Pancreas (tissue), 10 donors: ENCODE measurements at regions not wholly inside any gene's neighbourhood (a gene's known extent, or its start where the extent isn't known, plus 50 kb on each side); places are given as distances from the start of the nearest gene placed in this dataset.

Experiments
- ATAC-seq, 4 donors: fragments of 200-7000 bp; cut with Tn5 transposase; one replicate each; pipeline versions ENCODE4 v1.8.0 to v1.9.1; 2020; ENCODE audit warnings: mild to moderate bottlenecking in 4 of 4, moderate library complexity in 4 of 4
- DNase-seq, 6 donors: peaks; one replicate each; pipeline ENCODE4 v3.0.0-alpha.2; 2020
- FAIRE-seq: peaks from 2 replicates; lab custom pipeline; 2012; peaks lifted over from hg19 to GRCh38; lab: Jason Lieb, UNC
- H3K27ac ChIP-seq, 4 donors: fragments of 200-600 bp; sonication (generic); 1 replicate in 3 of 4; 2 replicates in 1 of 4; pipeline versions ENCODE4 v1.5.0 to v1.8.0; 2020
- H3K27me3 ChIP-seq, 4 donors: fragments of 200-600 bp; one replicate each; pipeline ENCODE4 v1.8.0; 2021
- H3K36me3 ChIP-seq, 3 donors: fragments of 200-600 bp; sonication (generic) in 1 of 3; one replicate each; pipeline versions ENCODE4 v1.5.0 to v1.8.0; 2020 to 2021
- H3K4me1 ChIP-seq, 3 donors: fragments of 200-600 bp; one replicate each; pipeline ENCODE4 v1.8.0; 2021
- H3K4me3 ChIP-seq, 4 donors: fragments of 200-600 bp; sonication (generic) in 2 of 4; one replicate each; pipeline versions ENCODE4 v1.5.0 to v1.8.0; 2020 to 2021
- H3K9me3 ChIP-seq, 4 donors: fragments of 200-600 bp; one replicate each; pipeline ENCODE4 v1.8.0; 2021
- WGBS, 2 donors: extraction: QIAGEN DNeasy Blood & Tissue Kit; methylation state at CpG; one replicate each; pipeline ENCODE4 v1.1.7; 2013; 5-methylcytosine and 5-hydroxymethylcytosine counted together
- intact Hi-C, 3 donors: fragments of 100-400 bp; cut with DNase I; formaldehyde crosslinking; loops; one replicate each; pipeline versions ENCODE4 v1.11.1 to v1.14.2; 2022
- TF ChIP-seq, protein P1 (sequence below), 4 donors: fragments of 200-600 bp; sonication (generic) in 3 of 4; IDR thresholded peaks; one replicate each; pipeline versions ENCODE4 v1.5.0 to v1.8.0; 2021; ENCODE audit warnings: antibody characterized with exemption in 4 of 4
- donor health status: healthy with polysubstance abuse.
- donor health status: DM: no; HTN: no; CAD: no; lungs with moderate emphysema.
- donor health status: DM: no; HTN: no; CAD: no.
- donor health status: control.
- donor health status: control.
- donor health status: Bipolar disorder and iron deficiency.
- donor health status: DM: yes; HTN: yes; CAD: no.
- donor health status: DM: no; HTN: no; CAD: no.
- donor health status: DM: no; HTN: no; CAD: no.
- donor health status: DM: yes; HTN: yes; CAD: no.

DNA sequence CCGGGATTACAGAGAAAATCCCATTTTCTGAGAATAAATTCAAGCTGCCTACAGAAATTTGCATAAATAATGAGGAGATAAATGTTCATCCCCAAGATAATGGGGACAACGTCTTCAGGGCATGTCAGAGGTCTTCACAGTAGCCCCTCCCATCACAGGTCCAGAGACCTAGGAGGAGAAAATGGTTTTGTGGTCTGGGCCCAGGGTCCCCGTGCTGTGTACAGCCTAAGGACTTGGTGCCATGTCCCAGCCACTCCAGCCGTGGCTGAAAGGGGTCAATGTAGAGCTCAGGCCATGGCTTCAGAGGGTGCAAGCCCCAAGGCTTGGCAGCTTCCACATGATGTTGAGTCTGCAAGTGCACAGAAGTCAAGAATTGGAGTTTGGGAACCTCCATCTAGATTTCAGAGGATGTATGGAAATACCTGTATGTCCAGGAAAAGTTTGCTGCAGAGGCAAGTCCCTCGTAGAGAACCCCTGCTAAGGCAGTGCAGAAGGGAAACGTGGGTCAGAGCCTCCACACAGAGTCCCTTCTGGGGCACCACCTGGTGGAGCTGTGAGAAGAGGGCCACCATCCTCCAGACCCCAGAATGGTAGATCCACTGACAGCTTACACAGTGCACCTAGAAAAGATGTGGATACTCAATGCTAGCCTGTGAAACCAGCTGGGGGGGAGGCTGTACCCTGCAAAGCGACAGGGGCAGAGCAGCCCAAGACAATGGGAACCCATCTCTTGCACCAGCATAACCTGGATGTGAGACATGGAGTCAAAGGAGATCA, 176.3 kb downstream of the RASSF9 start:
- Histone ChIP-seq H3K9me3 (no peaks in the 10 kb centered on the region), H3K27ac (no peak overlapping the region), H3K27me3 (no peaks in the 10 kb centered on the region), H3K36me3 (no peaks in the 10 kb centered on the region), H3K4me1 (peaks cover 0 to 7% (median 0%) of the 10 kb centered on the region in 3 donors), H3K4me3 (no peak overlapping the region)
- no peak for FAIRE-seq
- ATAC-seq: no peak
- no peak for DNase-seq
- TF ChIP-seq, protein P1, sequence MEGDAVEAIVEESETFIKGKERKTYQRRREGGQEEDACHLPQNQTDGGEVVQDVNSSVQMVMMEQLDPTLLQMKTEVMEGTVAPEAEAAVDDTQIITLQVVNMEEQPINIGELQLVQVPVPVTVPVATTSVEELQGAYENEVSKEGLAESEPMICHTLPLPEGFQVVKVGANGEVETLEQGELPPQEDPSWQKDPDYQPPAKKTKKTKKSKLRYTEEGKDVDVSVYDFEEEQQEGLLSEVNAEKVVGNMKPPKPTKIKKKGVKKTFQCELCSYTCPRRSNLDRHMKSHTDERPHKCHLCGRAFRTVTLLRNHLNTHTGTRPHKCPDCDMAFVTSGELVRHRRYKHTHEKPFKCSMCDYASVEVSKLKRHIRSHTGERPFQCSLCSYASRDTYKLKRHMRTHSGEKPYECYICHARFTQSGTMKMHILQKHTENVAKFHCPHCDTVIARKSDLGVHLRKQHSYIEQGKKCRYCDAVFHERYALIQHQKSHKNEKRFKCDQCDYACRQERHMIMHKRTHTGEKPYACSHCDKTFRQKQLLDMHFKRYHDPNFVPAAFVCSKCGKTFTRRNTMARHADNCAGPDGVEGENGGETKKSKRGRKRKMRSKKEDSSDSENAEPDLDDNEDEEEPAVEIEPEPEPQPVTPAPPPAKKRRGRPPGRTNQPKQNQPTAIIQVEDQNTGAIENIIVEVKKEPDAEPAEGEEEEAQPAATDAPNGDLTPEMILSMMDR (IDR thresholded peaks at IDR 0.05): no peak
- intact Hi-C loops: no loop called here
- 84 to 88% methylated on average over 7 of the region's 7 CpGs for WGBS, 2 donors

DNA sequence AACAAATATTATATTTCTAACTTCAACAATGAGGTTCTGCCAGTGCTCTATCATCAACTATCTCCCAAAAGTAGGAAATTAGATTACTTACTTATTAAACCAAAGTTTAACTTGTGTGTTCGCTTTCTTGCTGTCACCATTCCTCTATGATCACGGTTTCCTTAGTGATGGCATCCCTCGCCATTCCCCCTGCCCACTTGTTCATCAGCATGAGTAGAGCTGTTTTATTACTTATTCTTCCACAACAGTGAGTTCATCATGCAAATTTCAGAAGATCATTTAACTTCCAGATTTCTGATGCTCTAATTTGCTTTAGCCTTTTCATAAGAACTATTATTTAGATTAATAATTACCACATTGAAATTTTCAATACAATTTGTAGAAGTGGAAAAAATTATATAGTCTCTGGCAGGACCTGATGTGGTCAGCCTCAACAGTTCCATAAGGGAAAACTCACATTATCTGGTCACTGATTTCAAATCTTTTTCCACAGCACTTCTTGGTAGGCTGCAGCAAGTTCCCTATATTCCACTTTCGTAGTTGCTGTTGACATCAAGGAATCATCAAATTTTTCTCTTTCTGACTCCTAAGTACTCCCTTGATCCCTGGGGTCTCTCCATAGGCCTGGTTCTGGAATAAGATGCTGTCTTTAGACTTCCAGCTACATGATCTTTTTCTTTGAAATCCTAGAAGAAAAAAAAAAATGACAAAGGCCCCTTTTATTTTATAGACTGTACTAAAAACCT, 174.6 kb downstream of the RASSF9 start:
- H3K27ac ChIP-seq: no peak overlapping the region
- H3K36me3 ChIP-seq: no peaks in the 10 kb centered on the region
- ATAC-seq (no peak), FAIRE-seq (no peak), DNase-seq (no peak)
- no peaks in the 10 kb centered on the region for H3K27me3 ChIP-seq
- TF ChIP-seq, protein P1 (IDR thresholded peaks at IDR 0.05): no peak
- no peak overlapping the region for H3K4me3 ChIP-seq
- H3K9me3 ChIP-seq: no peaks in the 10 kb centered on the region
- intact Hi-C loops: no loop called here
- 61 to 68% methylated on average over 4 of the region's 4 CpGs for WGBS, 2 donors
- peaks cover 0 to 7% (median 0%) of the 10 kb centered on the region in 3 donors for H3K4me1 ChIP-seq

DNA sequence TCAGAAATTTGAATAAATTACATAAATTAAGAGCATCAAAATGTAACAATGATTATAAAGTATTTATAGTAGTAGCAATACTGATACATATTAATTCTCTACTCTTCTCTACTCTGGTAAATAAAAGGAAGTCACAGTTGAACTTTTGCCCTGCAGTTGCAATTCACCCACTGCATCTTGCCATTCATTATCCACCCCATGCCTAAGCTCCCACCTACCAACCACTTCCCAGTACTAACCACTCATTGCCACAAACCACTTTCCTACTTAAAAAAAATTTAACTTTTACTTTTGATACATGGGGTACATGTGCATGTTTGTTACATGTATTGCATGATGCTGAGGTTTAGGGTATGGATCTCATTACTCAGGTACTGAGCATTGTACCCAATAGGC, 174.0 kb downstream of the RASSF9 start:
- ATAC-seq (no peak), FAIRE-seq (no peak), DNase-seq (no peak)
- Histone ChIP-seq H3K27me3 (no peaks in the 10 kb centered on the region), H3K9me3 (no peaks in the 10 kb centered on the region), H3K27ac (no peak overlapping the region), H3K36me3 (no peaks in the 10 kb centered on the region), H3K4me3 (no peak overlapping the region), H3K4me1 (peaks cover 0 to 7% (median 0%) of the 10 kb centered on the region in 3 donors)
- TF ChIP-seq, protein P1 (IDR thresholded peaks at IDR 0.05): no peak
- intact Hi-C loops: no loop called here

DNA sequence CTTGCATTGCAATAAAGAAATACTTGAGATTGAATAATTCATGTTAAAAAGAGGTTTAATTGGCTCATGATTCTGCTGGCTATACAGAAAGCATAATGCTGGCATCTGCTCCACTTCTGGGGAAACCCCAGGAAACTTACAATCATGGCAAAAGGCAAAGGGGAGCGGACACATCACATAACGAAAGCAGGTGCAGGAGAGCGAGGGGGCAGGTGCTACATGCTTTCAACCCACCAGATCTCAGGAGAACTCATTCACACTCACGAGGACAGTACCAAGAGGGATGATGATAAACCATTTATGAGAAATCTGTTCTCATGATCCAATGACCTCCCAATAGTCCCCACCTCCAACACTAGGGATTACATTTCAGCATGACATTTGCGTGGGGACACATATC, 172.6 kb downstream of the RASSF9 start:
- Histone ChIP-seq H3K4me1 (peaks cover 0 to 7% (median 0%) of the 10 kb centered on the region in 3 donors), H3K4me3 (no peak overlapping the region), H3K36me3 (no peaks in the 10 kb centered on the region), H3K9me3 (no peaks in the 10 kb centered on the region), H3K27me3 (no peaks in the 10 kb centered on the region), H3K27ac (no peak overlapping the region)
- FAIRE-seq: no peak
- WGBS, 2 donors: 77 to 82% methylated on average over 5 of the region's 5 CpGs
- intact Hi-C loops: no loop called here
- ATAC-seq: no peak
- DNase-seq: no peak
- TF ChIP-seq, protein P1 (IDR thresholded peaks at IDR 0.05): no peak

DNA sequence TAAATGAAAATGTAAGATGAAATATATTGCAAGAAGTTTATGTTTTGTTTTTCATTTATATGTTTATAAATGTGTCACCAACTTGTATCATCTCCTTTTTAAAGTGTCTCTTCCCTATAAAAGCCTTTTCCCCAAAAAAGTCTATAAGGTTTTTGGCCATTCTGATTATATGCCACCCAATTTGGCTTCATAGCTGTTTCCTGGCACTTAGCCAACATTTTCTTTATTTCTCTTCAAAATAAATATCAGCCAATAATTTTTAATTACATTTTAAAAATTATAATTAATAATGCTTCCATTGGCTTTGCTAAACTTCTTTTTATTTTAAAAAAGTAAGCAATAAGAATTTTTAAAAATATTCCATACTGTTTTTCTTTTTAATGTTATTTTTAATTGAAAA, 171.8 kb downstream of the RASSF9 start:
- TF ChIP-seq, protein P1 (IDR thresholded peaks at IDR 0.05): no peak
- intact Hi-C loops: no loop called here
- peaks cover 0 to 7% (median 0%) of the 10 kb centered on the region in 3 donors for H3K4me1 ChIP-seq
- DNase-seq (no peak), FAIRE-seq (no peak), ATAC-seq (no peak)
- H3K36me3 ChIP-seq: no peaks in the 10 kb centered on the region
- H3K27me3 ChIP-seq: no peaks in the 10 kb centered on the region
- H3K9me3 ChIP-seq: no peaks in the 10 kb centered on the region
- H3K4me3 ChIP-seq: no peak overlapping the region
- no peak overlapping the region for H3K27ac ChIP-seq
